HG03045 (cell line): ENCODE measurements at regions not wholly inside any gene's neighbourhood (a gene's known extent, or its start where the extent isn't known, plus 50 kb on each side); places are given as distances from the start of the nearest gene placed in this dataset.

ENCODE experiments used
- ATAC-seq: cut with Tn5 transposase; IDR thresholded peaks from one replicate; pipeline ENCODE4 v1.9.1; 2021; ENCODE audit warnings: mild to moderate bottlenecking, moderate library complexity; ENCODE audit not compliant: unreplicated experiment

DNA sequence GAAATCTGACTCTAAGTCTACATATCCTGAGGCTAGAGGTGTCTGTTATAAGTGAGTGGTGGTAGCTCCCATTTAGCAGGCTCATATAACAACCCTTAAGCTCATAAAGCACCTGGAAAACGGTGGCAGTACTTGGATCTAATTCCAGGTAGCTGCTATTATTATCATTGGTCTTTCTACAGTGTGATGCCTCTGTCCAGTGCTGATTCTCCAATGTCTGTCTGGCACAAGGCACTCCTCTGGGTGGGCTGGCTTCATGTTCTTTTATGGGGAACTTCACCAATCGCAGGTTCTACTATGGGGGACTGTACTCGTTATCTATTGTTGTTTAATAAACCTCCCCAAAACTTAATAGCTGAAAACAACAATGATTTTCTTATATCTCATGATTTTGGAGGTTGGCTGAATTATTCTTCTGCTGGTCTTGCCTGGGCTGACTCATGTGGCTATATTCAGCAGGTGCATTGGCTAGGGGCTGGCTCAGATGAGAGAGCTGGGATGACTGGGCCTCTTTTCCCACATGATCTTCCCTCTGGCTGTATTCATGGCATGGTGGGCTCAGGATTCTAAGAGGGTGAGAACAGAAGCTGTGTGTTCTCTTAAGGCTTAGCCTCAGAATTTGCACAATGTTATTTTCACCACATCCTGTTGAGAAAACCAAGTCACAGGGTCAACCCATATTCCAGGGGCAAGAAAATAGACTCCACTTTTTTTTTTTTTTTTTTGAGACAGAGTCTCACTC lies 93.0 kb upstream of the PCGF5 start:
- ATAC-seq = no peak

- ATAC-seq = no peak
Measured at GRCh38 chr10:91135113-91135512, 85.3 kb upstream of the PCGF5 start.

DNA sequence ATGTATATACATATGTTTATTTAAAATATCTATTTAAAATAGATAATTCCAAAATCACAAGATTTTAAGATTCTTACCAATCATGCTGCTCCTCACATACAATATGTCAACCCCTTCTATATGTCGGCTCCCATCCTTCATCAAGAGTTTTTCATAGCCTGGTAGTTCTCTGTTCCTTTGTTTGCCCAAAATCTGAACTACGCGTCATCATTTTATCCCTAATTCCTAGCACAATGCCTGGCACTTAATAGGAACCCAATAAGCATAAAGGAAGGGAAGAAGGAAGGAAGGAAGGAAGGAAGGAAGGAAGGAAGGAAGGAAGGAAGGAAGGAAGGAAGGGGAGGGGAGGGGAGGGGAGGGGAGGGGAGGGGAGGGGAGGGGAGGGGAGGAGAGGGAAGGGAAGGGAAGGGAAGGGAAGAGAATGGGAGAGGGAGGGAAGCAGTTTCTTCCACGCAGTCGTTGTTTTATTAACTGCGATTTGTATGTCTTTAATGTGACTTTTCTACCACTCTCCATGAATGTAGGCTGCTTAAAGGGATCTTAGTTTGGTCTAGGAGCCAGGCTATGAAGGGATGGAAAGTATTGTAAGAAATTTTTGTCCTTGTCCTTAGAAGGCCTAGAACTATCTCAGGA lies 83.3 kb upstream of the PCGF5 start:
- no peak for ATAC-seq

GRCh38 chr10:91137822-91138221 lies 82.6 kb upstream of the PCGF5 start:
- ATAC-seq = no peak

- ATAC-seq = no peak
Measured at GRCh38 chr10:91140995-91141549, 79.4 kb upstream of the PCGF5 start.

DNA sequence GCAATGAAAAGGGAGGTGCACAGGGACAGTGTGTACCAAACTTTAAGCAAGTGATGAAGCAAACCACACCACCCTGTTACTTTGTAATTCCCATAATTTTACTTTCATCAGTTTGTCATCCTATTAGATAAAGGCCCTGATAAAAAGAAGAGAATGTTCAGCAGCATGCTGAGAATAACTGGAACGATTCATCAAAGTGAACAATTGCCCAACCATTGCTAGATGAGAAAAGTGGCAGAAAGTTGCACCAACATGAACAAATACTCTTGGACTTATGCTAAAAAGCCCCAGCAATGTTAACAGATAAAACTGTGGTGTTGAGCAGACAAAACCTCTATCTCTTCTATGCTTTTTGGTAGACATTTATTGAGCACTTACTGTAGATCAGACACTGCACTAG lies 75.5 kb upstream of the PCGF5 start:
- ATAC-seq = no peak

DNA sequence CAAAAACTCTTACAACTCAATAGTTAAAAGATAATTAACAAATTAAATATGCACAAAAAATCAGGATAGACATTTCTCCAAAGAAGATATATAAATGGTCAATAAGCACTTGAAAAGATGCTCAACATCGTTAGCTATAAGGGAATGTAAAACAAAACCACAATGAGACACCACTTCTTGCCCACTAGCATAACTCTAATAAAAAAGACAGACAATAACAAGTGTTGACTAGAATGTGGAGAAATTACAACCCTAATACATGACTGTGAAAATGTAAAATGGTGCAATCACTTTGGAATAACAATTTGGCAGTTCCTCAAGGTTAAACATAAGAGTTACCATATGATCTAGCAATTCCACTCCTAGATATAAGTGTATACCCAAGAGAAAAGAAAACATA lies 74.3 kb upstream of the PCGF5 start:
- no peak for ATAC-seq

DNA sequence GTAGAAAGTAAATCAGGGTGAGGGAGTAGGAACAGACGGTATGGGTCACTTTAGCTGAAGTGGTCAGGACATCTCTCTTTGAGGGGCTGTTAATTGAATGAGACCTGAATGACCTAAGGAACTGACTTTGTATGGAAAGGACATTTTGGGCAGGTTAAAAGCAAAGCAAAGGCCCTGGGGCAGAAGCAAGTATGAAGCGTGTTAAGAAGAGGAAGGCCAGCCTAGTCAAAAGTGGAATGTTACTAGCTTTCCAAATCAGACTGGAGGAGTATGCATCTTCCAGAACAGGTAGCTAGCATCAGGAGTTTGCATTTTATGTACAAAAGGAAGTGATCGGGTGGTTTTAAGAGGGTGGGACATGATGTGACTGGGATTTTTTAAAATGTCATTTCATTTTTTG lies 70.9 kb upstream of the PCGF5 start:
- no peak for ATAC-seq

DNA sequence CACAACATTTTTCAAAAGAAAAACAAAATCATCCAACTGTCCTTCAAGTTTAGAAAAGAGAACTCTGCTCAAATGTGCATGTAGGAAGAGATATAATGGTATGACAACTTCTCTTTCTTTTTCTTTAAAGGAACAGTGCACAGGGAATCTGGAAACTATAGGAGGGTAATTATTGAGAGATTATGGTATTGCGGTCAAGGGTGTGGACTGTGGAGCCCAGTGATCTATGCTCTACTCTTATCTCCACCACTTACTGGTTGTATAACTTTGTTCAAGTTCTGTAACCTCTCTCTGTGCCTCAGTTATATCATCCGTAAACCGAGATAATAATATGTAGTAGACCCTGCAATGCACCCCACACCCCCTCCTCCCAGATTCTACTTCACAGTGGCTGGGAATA lies 69.8 kb upstream of the PCGF5 start:
- no peak for ATAC-seq

DNA sequence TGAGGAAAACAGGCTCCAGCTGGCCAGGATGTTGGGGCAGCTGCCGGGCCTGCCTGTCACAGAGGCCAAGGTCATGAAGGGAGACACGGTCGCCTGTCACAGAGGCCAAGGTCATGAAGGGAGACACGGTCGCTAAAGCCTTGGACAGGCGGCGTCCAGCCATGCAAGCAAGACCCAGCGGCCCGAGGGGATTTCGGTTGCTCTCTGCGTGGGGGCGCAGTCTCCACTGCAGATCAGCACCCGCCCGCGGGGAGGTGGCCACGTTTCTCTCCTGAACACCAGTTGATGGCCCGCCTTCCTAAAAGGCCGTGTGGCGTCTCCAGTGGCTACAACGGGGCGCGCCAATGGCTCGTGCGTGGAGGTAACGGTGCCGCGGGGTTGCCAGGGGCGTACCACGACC lies 67.0 kb upstream of the PCGF5 start:
- ATAC-seq = no peak

DNA sequence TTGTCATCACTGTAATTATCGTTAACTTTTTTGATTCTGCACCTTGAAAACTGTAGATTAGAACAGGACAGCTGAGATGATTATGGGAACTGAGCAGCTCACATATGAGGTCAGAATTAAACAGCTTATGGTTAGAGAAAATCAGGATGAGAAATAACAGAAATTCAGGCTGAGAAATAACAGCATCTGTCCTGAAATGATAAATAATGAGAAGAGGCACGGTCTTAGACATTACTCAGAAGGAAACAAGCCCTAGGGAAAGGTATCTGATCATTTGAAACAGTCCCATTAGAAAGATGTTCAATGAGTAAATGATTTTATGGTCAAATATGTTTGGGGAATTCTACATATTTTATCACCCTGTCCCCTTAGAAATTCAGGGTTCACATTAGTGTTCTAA lies 65.6 kb upstream of the PCGF5 start:
- ATAC-seq = no peak

- no peak for ATAC-seq
Measured at GRCh38 chr10:91156196-91156595, 64.3 kb upstream of the PCGF5 start.

DNA sequence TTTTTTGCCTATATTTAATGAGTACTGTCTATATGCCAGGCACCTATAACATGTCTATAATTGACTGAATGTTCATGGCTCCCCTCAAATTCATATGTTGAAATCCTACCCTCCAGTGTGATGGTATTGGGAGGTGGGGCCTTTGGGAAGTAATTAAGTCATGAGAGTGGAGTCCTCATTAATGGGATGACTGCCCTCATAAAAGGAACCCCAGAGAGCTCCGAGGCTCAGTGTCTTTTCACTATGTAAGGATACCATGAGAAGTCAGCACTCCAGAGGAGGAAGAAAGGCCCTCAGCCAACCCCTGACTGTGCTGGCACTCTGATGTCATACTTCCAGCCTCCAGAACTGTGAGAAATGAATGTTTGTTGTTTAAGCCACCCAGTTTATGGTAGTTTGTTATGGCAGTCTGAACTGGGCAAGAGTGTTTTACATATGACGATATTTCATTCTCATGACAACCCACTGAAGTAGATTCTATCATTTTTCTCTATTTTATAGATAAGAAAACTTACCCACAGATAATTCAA lies 61.1 kb upstream of the PCGF5 start:
- ATAC-seq = no peak

GRCh38 chr10:91162050-91162494 lies 58.4 kb upstream of the PCGF5 start:
- no peak for ATAC-seq

GRCh38 chr10:91162495-91163268 lies 57.8 kb upstream of the PCGF5 start:
- peak; percentile 63 for ATAC-seq

DNA sequence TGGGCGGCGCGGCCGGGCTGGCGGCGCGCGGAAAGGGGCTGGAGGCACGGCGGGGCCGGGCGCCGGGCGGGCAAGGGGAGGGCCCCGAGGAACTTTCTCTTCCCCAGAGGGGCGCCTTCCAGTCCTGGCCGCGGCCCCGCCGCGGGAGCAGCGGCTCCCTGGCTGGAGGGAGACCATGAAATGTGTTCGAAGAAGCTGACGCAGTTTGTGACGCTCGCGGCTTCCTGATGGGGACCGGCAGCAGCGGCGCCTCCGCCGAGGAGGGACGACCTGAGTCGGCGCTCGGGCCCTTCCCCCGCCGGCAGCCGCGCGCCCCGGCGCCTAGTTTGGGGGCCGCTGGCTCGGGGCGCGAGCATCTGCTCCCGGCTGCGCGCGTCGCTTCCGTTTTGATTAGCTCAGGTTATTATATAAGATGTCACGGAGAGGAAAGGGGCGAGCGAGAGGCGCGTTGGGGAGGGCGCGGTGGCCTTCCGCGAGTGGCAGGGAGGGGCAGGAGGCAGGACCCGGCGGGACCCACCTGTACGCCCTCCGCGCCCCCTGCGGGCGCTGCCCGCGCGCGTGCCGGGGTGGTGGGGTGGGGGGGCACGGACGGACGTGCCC lies 57.1 kb upstream of the PCGF5 start:
- ATAC-seq = peak; percentile 58

DNA sequence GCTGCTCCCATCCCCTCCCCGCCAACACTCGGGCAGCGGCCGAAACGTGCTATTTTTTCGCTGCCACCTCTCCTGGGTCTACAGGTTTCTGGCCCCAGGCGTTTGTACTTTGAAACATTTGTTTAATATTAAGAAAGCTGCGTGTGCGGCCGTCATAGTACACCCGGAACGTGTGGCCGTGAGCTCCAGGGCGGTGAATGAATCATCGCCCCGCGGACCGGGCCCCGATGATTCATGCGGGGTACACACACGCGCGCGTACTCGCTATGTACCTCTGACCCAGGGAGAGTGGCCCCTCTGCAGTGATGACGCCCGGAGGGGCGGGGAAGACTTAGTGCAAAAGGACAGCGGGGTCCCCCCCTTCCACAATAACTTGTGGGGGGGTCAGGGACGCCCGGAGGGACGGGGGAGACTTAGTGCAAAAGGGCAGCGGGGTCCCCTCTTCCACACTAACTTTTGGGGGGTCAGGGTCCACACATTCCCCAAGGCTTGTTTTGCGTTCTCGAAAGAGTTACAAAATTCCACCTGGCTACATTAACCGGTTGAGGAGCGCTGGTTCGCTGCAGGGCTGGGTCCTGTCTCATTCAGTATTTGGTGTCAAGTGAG lies 56.5 kb upstream of the PCGF5 start:
- ATAC-seq = peak; percentile 21

DNA sequence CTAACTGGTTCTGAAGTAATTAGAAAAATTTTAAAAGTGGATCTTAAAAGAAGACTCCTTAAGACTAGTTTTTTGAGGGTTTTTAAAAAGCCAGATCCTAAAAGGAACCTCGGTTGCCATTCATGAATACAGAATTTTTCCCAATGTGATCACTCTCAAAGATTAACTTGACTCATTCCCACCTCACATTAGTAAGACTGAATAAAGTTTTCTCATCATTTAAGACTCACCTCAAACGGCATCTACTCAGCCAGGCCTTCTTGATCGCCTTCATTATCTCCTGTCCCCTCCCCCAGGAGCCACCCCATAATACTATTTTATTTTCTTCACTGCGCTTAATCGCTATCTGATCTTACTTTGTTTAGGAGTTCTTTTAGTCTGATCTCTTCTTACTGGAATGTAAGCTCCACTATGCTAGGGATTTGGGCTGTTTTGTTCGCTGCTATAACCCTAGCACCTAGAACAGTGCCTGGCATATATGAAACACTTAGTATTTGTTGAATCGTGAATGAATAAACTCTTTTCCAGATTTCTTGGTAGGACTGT lies 55.9 kb upstream of the PCGF5 start:
- no peak for ATAC-seq

- no peak for ATAC-seq
Measured at GRCh38 chr10:91167406-91167805, 53.1 kb upstream of the PCGF5 start.

- ATAC-seq = no peak
Measured at GRCh38 chr10:91170418-91170817, 50.0 kb upstream of the PCGF5 start.
